IgD-negative memory B cell (primary cell): ENCODE measurements at regions not wholly inside any gene's neighbourhood (a gene's known extent, or its start where the extent isn't known, plus 50 kb on each side); places are given as distances from the start of the nearest gene placed in this dataset.
A peak's percentile ranks its signal among the peaks of the same experiment; 100 is the strongest.
"Not testable (repeated sequence)": the region's sequence is repeated elsewhere in the genome, so short reads cannot be mapped to it uniquely, and the experiment has no call there.

Experiments
- H3K27ac Mint-ChIP-seq, 3 donors: one replicate each; pipeline ENCODE4 v1.8.0; 2020 to 2022; ENCODE audit warnings: mild to moderate bottlenecking in 3 of 3, mixed read lengths in 3 of 3, moderate library complexity in 1 of 3
- H3K27me3 Mint-ChIP-seq: one replicate; pipeline ENCODE4 v1.8.0; 2021; ENCODE audit warnings: mixed read lengths
- H3K36me3 Mint-ChIP-seq: one replicate; pipeline ENCODE4 v1.8.0; 2020; ENCODE audit warnings: mild to moderate bottlenecking, mixed read lengths
- H3K4me1 Mint-ChIP-seq, 3 donors: one replicate each; pipeline ENCODE4 v1.8.0; 2020 to 2022; ENCODE audit warnings: mixed read lengths in 3 of 3, mild to moderate bottlenecking in 1 of 3
- H3K4me3 Mint-ChIP-seq, 4 donors: one replicate each; pipeline ENCODE4 v1.8.0; 2020 to 2022; ENCODE audit warnings: mild to moderate bottlenecking in 4 of 4, mixed read lengths in 4 of 4, moderate library complexity in 3 of 4
- H3K9me3 Mint-ChIP-seq, 3 donors: one replicate each; pipeline ENCODE4 v1.8.0; 2020 to 2021; ENCODE audit warnings: mixed read lengths in 3 of 3, mild to moderate bottlenecking in 1 of 3

- no peaks in the 10 kb centered on the region for H3K9me3 Mint-ChIP-seq
- no peak overlapping the region for H3K27ac Mint-ChIP-seq
- peak overlapping the region in 1 of 4 donors; percentile 14 for H3K4me3 Mint-ChIP-seq
- H3K36me3 Mint-ChIP-seq = no peaks in the 10 kb centered on the region
- peaks cover 0 to 8% (median 1%) of the 10 kb centered on the region in 3 donors for H3K4me1 Mint-ChIP-seq
- peaks cover 4% of the 10 kb centered on the region for H3K27me3 Mint-ChIP-seq
Measured at GRCh38 chr7:65235586-65235985, 138.1 kb upstream of the ZNF92 start.

GRCh38 chr7:65233409-65234034 is 140.1 kb upstream of the ZNF92 start:
- peaks cover 2% of the 10 kb centered on the region for H3K27me3 Mint-ChIP-seq
- H3K4me3 Mint-ChIP-seq = no peak overlapping the region
- H3K9me3 Mint-ChIP-seq = no peaks in the 10 kb centered on the region
- peaks cover 0 to 8% (median 0%) of the 10 kb centered on the region in 3 donors for H3K4me1 Mint-ChIP-seq
- no peaks in the 10 kb centered on the region for H3K36me3 Mint-ChIP-seq
- no peak overlapping the region for H3K27ac Mint-ChIP-seq

- Mint-ChIP-seq H3K36me3 (no peaks in the 10 kb centered on the region), H3K4me3 (no peak overlapping the region), H3K27me3 (no peaks in the 10 kb centered on the region), H3K27ac (no peak overlapping the region), H3K9me3 (no peaks in the 10 kb centered on the region), H3K4me1 (peaks cover 0 to 5% (median 0%) of the 10 kb centered on the region in 3 donors)
Measured at GRCh38 chr7:65230231-65230630, 143.4 kb upstream of the ZNF92 start.

- Mint-ChIP-seq H3K36me3 (no peaks in the 10 kb centered on the region), H3K4me1 (no peaks in the 10 kb centered on the region), H3K4me3 (no peak overlapping the region), H3K9me3 (no peaks in the 10 kb centered on the region), H3K27ac (no peak overlapping the region), H3K27me3 (no peaks in the 10 kb centered on the region)
Measured at GRCh38 chr7:65225422-65226006, 148.1 kb upstream of the ZNF92 start.

GRCh38 chr7:65222655-65223054 is 151.0 kb upstream of the ZNF92 start:
- no peaks in the 10 kb centered on the region for H3K36me3 Mint-ChIP-seq
- no peak overlapping the region for H3K4me3 Mint-ChIP-seq
- peaks cover 0 to 4% (median 0%) of the 10 kb centered on the region in 3 donors for H3K4me1 Mint-ChIP-seq
- no peaks in the 10 kb centered on the region for H3K9me3 Mint-ChIP-seq
- no peaks in the 10 kb centered on the region for H3K27me3 Mint-ChIP-seq
- no peak overlapping the region for H3K27ac Mint-ChIP-seq

GRCh38 chr7:65221683-65222082 is 152.0 kb upstream of the ZNF92 start:
- Mint-ChIP-seq H3K27me3 (no peaks in the 10 kb centered on the region), H3K9me3 (no peaks in the 10 kb centered on the region), H3K27ac (no peak overlapping the region), H3K4me1 (peaks cover 0 to 4% (median 0%) of the 10 kb centered on the region in 3 donors), H3K36me3 (no peaks in the 10 kb centered on the region), H3K4me3 (no peak overlapping the region)

- Mint-ChIP-seq H3K9me3 (no peaks in the 10 kb centered on the region), H3K27me3 (no peaks in the 10 kb centered on the region), H3K27ac (no peak overlapping the region), H3K4me1 (peaks cover 0 to 4% (median 2%) of the 10 kb centered on the region in 3 donors), H3K4me3 (no peak overlapping the region), H3K36me3 (no peaks in the 10 kb centered on the region)
Measured at GRCh38 chr7:65219623-65220022, 154.0 kb upstream of the ZNF92 start.

GRCh38 chr7:65216469-65216868 is 157.2 kb upstream of the ZNF92 start:
- Mint-ChIP-seq H3K36me3 (no peaks in the 10 kb centered on the region), H3K4me1 (peaks cover 0 to 4% (median 2%) of the 10 kb centered on the region in 3 donors), H3K4me3 (peak overlapping the region in 2 of 4 donors; percentile 17 to 25), H3K27me3 (no peaks in the 10 kb centered on the region), H3K27ac (peak overlapping the region in 1 of 3 donors; percentile 76), H3K9me3 (no peaks in the 10 kb centered on the region)

GRCh38 chr7:65213260-65213659 is 160.4 kb upstream of the ZNF92 start:
- not testable (repeated sequence) for H3K36me3 Mint-ChIP-seq, H3K27ac Mint-ChIP-seq, H3K27me3 Mint-ChIP-seq

GRCh38 chr7:65199221-65199620 is 174.4 kb upstream of the ZNF92 start:
- H3K9me3 Mint-ChIP-seq, H3K36me3 Mint-ChIP-seq, H3K4me3 Mint-ChIP-seq, H3K27me3 Mint-ChIP-seq, H3K27ac Mint-ChIP-seq, H3K4me1 Mint-ChIP-seq: not testable (repeated sequence)

More at GRCh38 chr7:65213260-65213659, 160.4 kb upstream of the ZNF92 start:
- H3K9me3 Mint-ChIP-seq, H3K4me3 Mint-ChIP-seq, H3K4me1 Mint-ChIP-seq: not testable (repeated sequence)

GRCh38 chr7:65193334-65194058 is 180.2 kb upstream of the ZNF92 start:
- H3K36me3 Mint-ChIP-seq, H3K9me3 Mint-ChIP-seq, H3K27me3 Mint-ChIP-seq, H3K4me1 Mint-ChIP-seq, H3K4me3 Mint-ChIP-seq, H3K27ac Mint-ChIP-seq: not testable (repeated sequence)

GRCh38 chr7:65177041-65177440 is 170.6 kb upstream of the ERV3-1 start:
- H3K27me3 Mint-ChIP-seq, H3K36me3 Mint-ChIP-seq, H3K4me1 Mint-ChIP-seq, H3K27ac Mint-ChIP-seq, H3K9me3 Mint-ChIP-seq, H3K4me3 Mint-ChIP-seq: not testable (repeated sequence)

GRCh38 chr7:65150105-65150504 is 143.6 kb upstream of the ERV3-1 start:
- H3K9me3 Mint-ChIP-seq, H3K4me3 Mint-ChIP-seq, H3K4me1 Mint-ChIP-seq, H3K36me3 Mint-ChIP-seq, H3K27me3 Mint-ChIP-seq, H3K27ac Mint-ChIP-seq: not testable (repeated sequence)

GRCh38 chr7:65146118-65146914 is 139.8 kb upstream of the ERV3-1 start:
- not testable (repeated sequence) for H3K36me3 Mint-ChIP-seq, H3K27me3 Mint-ChIP-seq, H3K27ac Mint-ChIP-seq, H3K4me1 Mint-ChIP-seq, H3K9me3 Mint-ChIP-seq, H3K4me3 Mint-ChIP-seq

GRCh38 chr7:65145710-65146109 is 139.2 kb upstream of the ERV3-1 start:
- not testable (repeated sequence) for H3K9me3 Mint-ChIP-seq, H3K4me1 Mint-ChIP-seq, H3K27me3 Mint-ChIP-seq, H3K27ac Mint-ChIP-seq, H3K4me3 Mint-ChIP-seq, H3K36me3 Mint-ChIP-seq
